Rectal smooth muscle tissue (tissue), 1 donor: ENCODE measurements at regions not wholly inside any gene's neighbourhood (a gene's known extent, or its start where the extent isn't known, plus 50 kb on each side); places are given as distances from the start of the nearest gene placed in this dataset.

Experiments
- H3K27ac ChIP-seq: one replicate; pipeline ENCODE4 v1.7.0; 2013; ENCODE audit warnings: low read depth, low read length, inconsistent platforms
- H3K27me3 ChIP-seq: one replicate; pipeline ENCODE4 v1.7.0; 2013; ENCODE audit warnings: low read length; ENCODE audit not compliant: control insufficient read depth, insufficient read depth
- H3K36me3 ChIP-seq: one replicate; pipeline ENCODE4 v1.7.0; 2013; ENCODE audit warnings: low read length; ENCODE audit not compliant: control insufficient read depth, insufficient read depth
- H3K4me1 ChIP-seq: one replicate; pipeline ENCODE4 v1.7.0; 2013; ENCODE audit warnings: low read length; ENCODE audit not compliant: control insufficient read depth, insufficient read depth
- H3K4me3 ChIP-seq: one replicate; pipeline ENCODE4 v1.7.0; 2013; ENCODE audit warnings: low read length
- H3K9ac ChIP-seq: one replicate; pipeline ENCODE4 v1.7.0; 2013; ENCODE audit warnings: low read length

DNA sequence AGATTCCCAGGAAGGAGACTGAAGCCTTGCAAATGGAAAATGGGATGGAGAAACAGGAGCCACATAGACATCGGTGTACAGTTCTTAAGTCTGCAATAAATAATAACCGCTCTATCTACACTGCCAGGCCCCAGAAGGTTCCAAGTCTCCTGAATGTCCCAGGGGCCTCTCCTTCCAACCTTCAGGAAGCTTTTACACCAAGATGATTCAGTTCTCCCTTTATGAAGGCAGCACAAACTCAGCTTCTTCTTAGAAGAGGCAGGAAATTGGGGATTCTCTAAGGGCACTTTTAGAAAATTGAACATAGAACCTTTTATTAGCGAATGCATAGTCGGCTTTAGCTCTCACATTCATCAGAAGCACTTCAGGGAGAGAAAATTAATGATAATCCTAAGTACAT is 130.8 kb upstream of the LYZL1 start:
- Histone ChIP-seq H3K9ac (no peak overlapping the region), H3K36me3 (no peaks in the 10 kb centered on the region), H3K4me1 (no peaks in the 10 kb centered on the region), H3K4me3 (no peak overlapping the region), H3K27me3 (no peaks in the 10 kb centered on the region), H3K27ac (no peak overlapping the region)

DNA sequence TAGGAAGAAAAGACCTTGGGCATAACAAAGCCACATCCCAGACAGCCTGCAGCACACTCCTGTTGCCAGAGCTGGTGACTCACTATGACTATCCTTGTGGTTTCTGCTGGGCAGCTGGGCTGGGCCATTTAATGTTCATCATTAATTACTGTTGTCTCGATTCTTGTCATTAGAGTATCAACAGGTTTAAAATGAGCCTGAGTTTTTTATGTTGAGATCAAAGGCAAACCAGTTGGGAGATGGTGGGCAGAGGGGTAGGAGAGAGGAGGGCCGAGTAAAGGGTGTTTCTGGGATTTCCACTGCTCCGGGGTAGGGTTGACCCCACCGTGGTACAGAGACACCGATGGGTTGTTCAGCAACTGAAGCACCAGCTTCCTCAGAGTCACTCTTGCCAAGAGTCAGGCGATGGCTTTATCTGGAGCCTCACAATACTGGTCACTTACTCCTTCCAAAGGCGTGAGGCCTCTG is 128.7 kb upstream of the LYZL1 start:
- H3K27me3 ChIP-seq = no peaks in the 10 kb centered on the region
- no peak overlapping the region for H3K9ac ChIP-seq
- no peaks in the 10 kb centered on the region for H3K36me3 ChIP-seq
- H3K4me3 ChIP-seq = no peak overlapping the region
- H3K27ac ChIP-seq = no peak overlapping the region
- no peaks in the 10 kb centered on the region for H3K4me1 ChIP-seq

DNA sequence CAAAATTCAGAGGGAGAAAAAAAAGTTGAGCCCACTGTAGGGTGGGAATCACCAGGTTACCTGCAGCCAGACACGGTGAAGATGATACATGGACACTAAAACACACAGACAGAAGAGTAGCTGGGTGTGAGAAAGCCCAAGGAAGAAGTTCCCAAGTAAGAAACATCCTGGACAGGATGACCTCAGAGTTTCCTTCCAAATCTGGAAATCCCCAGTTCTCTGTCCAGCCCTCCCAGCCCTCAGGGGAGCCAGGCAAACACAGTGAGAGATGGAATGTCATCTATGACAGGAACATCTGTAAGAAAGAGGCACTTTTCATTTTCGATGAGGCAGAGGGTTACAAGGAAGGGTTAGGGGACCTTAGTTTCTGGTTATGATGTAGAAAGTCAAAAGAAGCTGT is 125.1 kb upstream of the LYZL1 start:
- no peaks in the 10 kb centered on the region for H3K36me3 ChIP-seq
- H3K9ac ChIP-seq = no peak overlapping the region
- no peak overlapping the region for H3K27ac ChIP-seq
- no peak overlapping the region for H3K4me3 ChIP-seq
- H3K27me3 ChIP-seq = no peaks in the 10 kb centered on the region
- no peaks in the 10 kb centered on the region for H3K4me1 ChIP-seq

DNA sequence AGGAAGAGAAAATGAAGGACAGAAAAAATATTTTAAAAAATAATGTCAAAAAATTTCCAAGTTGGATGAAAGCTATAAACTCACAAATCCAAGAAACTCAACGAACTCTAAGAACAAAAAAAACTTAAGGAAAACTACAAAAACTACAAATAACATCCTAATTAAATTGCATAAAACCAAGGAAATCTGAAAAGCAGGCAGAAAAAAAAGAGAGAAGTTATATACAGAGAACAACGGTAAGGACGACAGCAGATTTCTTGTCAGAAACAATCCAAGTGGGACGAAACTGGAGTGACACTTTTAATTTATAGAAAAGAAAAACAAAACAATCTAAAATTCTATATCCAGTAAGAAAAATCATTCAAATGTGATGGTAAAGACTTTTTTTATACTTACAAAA is 122.2 kb upstream of the LYZL1 start:
- H3K36me3 ChIP-seq = no peaks in the 10 kb centered on the region
- H3K9ac ChIP-seq = no peak overlapping the region
- H3K4me3 ChIP-seq = no peak overlapping the region
- H3K27ac ChIP-seq = no peak overlapping the region
- no peaks in the 10 kb centered on the region for H3K27me3 ChIP-seq
- H3K4me1 ChIP-seq = no peaks in the 10 kb centered on the region

DNA sequence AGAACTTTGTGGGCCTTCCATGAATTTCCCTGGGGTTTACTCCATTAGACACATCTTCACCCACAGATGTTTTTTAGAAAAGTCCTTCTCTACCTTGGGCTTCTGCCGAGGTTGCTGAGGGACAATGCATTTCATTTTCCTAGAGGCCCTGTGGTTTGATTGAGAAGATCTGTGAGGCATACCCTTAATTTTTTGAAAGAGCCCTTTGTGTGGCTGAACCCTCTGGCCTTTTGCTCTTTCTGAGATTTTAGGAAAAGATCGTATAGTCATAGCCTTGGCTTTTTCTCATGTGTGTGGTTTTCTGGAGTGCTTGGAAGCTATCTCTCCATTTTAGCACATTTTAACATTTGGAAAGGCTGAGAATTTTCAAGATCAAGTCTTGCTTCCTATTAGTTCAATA is 119.8 kb upstream of the LYZL1 start:
- Histone ChIP-seq H3K4me1 (no peaks in the 10 kb centered on the region), H3K27me3 (no peaks in the 10 kb centered on the region), H3K9ac (no peak overlapping the region), H3K4me3 (no peak overlapping the region), H3K27ac (no peak overlapping the region), H3K36me3 (no peaks in the 10 kb centered on the region)

DNA sequence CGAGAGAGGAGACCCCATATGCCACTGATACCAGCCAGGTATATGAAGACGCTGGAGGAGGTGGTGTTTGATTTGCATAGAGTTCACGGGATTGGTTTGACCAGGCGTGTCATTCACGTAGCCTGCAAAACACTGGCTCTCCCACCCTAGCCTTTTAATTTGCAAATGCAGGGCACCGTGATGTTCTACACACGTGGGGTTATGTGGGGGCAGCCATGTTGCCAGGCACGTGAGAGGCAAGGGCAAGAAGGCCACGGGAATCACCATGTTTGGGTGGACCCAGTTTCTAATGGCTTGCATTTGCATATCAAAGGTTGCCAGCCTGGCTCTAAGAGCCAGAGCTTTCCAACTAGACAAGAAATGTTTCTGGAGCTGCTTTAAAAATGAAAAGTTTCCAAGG is 117.2 kb upstream of the LYZL1 start:
- no peaks in the 10 kb centered on the region for H3K4me1 ChIP-seq
- no peak overlapping the region for H3K4me3 ChIP-seq
- no peaks in the 10 kb centered on the region for H3K36me3 ChIP-seq
- H3K9ac ChIP-seq = no peak overlapping the region
- H3K27ac ChIP-seq = no peak overlapping the region
- no peaks in the 10 kb centered on the region for H3K27me3 ChIP-seq

DNA sequence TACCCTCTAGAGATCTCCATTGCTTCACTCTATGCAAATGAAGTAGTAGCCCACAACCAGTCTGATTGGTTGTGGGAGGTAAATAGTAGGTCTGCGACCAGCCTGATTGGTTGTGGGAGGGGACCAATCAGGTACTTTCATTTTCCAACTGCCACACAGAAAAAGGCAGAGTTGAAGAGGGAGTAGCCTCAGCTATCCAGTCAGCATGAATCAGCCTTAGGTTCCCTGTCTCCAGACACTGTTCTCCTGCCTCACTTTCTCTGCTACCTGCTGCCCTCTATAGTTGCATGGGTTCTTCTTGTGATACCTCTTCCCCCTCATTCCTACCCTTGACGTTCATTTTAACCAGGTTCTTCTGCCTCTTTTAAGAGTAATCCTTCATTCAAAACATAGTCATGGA is 114.5 kb upstream of the LYZL1 start:
- Histone ChIP-seq H3K9ac (no peak overlapping the region), H3K4me3 (no peak overlapping the region), H3K27ac (no peak overlapping the region), H3K4me1 (no peaks in the 10 kb centered on the region), H3K36me3 (no peaks in the 10 kb centered on the region), H3K27me3 (no peaks in the 10 kb centered on the region)

DNA sequence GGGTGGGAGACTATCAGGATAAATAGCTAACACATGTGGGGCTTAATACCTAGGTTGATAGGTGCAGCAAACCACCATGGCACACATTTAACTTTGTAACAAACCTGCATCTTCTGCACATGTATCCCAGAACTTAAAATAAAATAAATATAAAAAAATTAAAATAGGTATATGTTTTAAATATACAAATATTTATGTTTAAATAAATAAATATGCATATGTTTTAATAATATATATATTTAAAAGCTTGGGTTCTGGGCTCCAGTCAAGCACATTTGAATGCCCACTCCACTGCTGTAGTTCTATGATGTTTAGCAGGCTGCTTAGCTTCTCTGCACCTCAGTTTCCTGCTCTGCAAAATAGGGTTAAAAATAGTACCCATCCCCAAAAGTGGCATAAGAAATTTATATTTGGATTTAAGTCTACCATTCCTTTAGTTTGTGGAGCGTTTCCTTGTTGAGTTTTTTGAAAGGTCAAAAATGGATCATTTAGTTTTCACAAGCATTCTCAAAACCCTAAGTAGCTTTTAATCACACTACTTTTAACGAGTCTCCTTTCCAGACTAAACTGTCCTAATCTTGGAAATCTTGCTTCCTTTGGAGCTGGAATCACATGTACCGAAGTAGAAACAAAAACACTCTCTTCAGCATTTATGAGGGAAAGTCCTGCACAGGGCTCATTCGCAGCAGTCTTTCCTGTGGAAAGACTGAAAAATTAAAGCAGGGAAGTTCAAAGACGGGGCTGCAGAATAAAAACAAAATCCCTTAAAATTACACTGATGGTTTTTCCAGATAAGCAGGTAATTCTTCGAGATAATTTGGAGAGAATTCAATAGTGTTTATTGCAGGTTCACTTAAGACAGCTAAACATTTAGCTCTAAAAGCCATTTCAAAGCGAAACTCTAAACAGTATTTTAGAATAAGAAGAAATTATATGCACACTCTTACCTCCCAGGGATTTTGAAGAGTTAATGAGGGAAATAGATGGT is 111.7 kb upstream of the LYZL1 start:
- no peak overlapping the region for H3K4me3 ChIP-seq
- H3K4me1 ChIP-seq = no peaks in the 10 kb centered on the region
- H3K27ac ChIP-seq = no peak overlapping the region
- H3K9ac ChIP-seq = no peak overlapping the region
- H3K36me3 ChIP-seq = no peaks in the 10 kb centered on the region
- no peaks in the 10 kb centered on the region for H3K27me3 ChIP-seq

DNA sequence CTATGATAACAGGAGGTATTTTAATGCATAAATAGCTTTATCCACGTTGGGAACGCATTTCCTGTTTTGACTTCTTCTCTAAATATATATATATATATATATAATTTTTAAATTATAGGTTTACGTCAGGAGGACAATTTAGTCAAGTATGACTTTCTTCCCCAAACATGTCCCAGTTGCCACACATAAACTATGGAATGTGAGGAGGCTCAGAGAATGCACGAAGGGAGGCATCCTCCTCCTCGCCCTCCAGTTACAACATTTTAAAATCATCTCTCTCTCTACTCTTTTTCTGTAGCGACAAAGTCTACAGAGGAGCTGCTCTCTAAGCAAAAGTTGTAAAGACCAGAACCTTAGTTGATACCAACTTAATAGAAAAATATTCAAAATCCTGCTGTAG is 106.9 kb upstream of the LYZL1 start:
- Histone ChIP-seq H3K36me3 (no peaks in the 10 kb centered on the region), H3K4me3 (no peak overlapping the region), H3K9ac (no peak overlapping the region), H3K27me3 (no peaks in the 10 kb centered on the region), H3K4me1 (no peaks in the 10 kb centered on the region), H3K27ac (no peak overlapping the region)

DNA sequence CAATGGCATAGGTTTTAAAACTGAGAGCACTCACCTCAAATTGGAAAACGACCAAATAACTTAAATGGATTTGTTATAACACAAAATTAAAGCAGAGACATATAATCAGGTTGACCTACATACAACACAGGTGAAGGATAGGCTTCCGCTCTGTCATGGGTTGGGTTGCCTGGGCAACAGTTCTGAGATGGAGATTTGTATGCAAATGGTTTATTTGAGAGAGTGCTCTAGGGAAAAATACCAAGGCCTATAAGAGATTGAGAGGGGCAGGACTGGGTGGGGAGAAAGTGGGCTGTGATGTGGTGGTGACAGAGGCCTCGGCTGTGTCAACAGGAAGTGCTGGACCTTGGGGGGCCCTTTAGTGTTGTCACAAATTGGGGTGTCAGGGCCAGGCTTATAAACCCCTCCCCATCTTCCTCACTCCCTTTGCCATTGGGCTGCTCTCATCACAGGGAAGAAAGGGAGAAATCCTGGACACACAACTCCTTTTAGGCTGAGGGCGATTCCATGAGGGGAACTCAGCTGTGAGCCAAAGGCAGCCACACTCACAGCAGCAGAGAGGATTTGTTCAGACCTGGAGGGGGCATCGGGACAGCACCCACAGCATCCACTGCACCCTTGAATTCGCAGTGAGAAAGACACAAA is 105.4 kb upstream of the LYZL1 start:
- Histone ChIP-seq H3K4me1 (no peaks in the 10 kb centered on the region), H3K9ac (no peak overlapping the region), H3K4me3 (no peak overlapping the region), H3K36me3 (no peaks in the 10 kb centered on the region), H3K27ac (no peak overlapping the region), H3K27me3 (no peaks in the 10 kb centered on the region)

DNA sequence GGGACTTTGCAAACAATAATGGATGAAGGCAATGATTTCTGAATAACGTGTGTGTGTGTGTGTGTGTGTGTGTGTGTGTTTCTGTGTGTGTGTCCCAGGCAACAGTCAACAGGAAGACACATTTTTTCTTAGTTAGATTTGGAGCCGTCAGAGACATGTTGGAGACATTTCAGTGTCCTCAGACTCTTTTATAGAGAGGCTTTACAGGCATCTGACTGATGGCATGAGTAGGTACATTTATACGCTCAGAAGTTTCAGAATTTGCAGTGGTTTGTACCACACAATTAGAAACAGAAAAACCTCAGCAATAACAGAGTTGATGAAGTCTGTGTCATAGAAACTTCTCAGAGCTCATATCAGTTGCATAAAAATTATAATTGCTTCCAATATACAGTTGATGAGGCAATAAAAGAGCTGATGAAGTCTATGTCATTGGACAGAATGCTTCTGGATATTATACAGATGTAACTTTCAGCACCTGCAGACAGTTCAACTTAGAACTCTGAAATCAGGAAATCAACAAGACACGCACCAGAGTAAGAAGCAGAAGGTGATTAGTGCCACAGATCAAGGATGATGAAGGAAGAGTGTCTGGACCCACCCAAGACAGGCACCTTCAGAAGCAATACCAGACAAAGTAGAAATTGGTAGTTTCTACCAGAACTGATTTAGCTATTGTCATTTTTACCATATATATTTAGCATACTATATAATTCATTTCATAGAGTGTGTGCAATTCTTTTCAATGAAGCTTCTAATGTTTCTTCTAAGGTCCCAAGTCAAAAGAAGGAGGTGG is 104.5 kb upstream of the LYZL1 start:
- Histone ChIP-seq H3K27ac (no peak overlapping the region), H3K27me3 (no peaks in the 10 kb centered on the region), H3K36me3 (no peaks in the 10 kb centered on the region), H3K9ac (no peak overlapping the region), H3K4me1 (no peaks in the 10 kb centered on the region), H3K4me3 (no peak overlapping the region)

DNA sequence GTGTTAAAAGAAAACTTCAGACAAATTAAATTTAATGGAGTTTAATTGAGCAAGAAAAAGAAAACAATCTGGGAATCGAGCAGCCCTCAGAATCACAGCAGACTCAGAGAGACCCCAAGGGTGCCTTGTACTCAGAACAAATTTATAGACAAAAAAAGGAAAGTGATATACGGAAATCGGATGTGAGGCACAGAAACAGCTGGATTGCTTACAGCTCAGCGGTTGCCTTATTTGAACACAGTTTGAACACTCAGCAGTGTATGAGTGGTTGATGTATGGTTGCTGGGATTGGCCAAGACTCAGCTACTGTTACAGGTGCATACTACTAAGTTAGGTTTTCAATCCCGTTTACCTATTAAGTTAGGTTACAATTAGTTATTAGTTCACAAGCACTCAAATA is 103.8 kb upstream of the LYZL1 start:
- H3K4me1 ChIP-seq = no peaks in the 10 kb centered on the region
- H3K27me3 ChIP-seq = no peaks in the 10 kb centered on the region
- no peak overlapping the region for H3K4me3 ChIP-seq
- H3K27ac ChIP-seq = no peak overlapping the region
- H3K9ac ChIP-seq = no peak overlapping the region
- no peaks in the 10 kb centered on the region for H3K36me3 ChIP-seq
